Endothelial cell of umbilical vein (primary cell): ENCODE measurements at regions not wholly inside any gene's neighbourhood (a gene's known extent, or its start where the extent isn't known, plus 50 kb on each side); places are given as distances from the start of the nearest gene placed in this dataset.

Source experiments
- EZH2 ChIP-seq: IDR thresholded peaks from 2 replicates; pipeline ENCODE4 v1.6.1; 2012; ENCODE audit warnings: borderline replicate concordance, low read depth, mild to moderate bottlenecking, moderate library complexity, low read length, inconsistent platforms; ENCODE audit not compliant: severe bottlenecking
- FOS ChIP-seq: IDR thresholded peaks from 2 replicates; pipeline ENCODE4 v1.6.1; 2011; ENCODE audit warnings: mild to moderate bottlenecking, low read length, moderate library complexity, borderline replicate concordance; ENCODE audit not compliant: insufficient read depth
- GATA2 ChIP-seq: IDR thresholded peaks from 2 replicates; pipeline ENCODE4 v1.7.0; 2011; ENCODE audit warnings: low read depth, mild to moderate bottlenecking, moderate library complexity, mixed read lengths, low read length; ENCODE audit not compliant: insufficient read length, insufficient read depth
- JUN ChIP-seq: IDR thresholded peaks from 2 replicates; pipeline ENCODE4 v1.6.1; 2011; ENCODE audit warnings: borderline replicate concordance, low read depth; ENCODE audit not compliant: insufficient read length, insufficient read depth
- MYC ChIP-seq: IDR thresholded peaks from one replicate; pipeline ENCODE4 v1.6.1; 2011; ENCODE audit warnings: mild to moderate bottlenecking, low read depth, low read length
- POLR2A ChIP-seq: IDR thresholded peaks from 2 replicates; pipeline ENCODE4 v1.6.1; 2012; ENCODE audit warnings: low read depth, mild to moderate bottlenecking, control low read depth, low read length
- POLR2AphosphoS5 ChIP-seq: IDR thresholded peaks from 2 replicates; pipeline ENCODE4 v1.6.1; 2012; ENCODE audit warnings: low read depth, mild to moderate bottlenecking, control low read depth, low read length, moderate library complexity; ENCODE audit not compliant: insufficient read depth
- TF ChIP-seq, protein P1 (sequence below), 2 donors: IDR thresholded peaks; 1 replicate in 1 of 2; 2 replicates in 1 of 2; pipeline ENCODE4 v1.5.1; 2011; ENCODE audit warnings: low read length in 2 of 2, mild to moderate bottlenecking in 2 of 2, moderate library complexity in 2 of 2, control low read depth in 1 of 2, inconsistent platforms in 1 of 2, low read depth in 1 of 2; ENCODE audit not compliant: insufficient read depth in 1 of 2; ENCODE audit errors: extremely low read depth in 1 of 2
- TF ChIP-seq, protein P2 (sequence below): IDR thresholded peaks from 2 replicates; pipeline ENCODE4 v1.6.1; 2011; ENCODE audit not compliant: insufficient read depth, insufficient read length

DNA sequence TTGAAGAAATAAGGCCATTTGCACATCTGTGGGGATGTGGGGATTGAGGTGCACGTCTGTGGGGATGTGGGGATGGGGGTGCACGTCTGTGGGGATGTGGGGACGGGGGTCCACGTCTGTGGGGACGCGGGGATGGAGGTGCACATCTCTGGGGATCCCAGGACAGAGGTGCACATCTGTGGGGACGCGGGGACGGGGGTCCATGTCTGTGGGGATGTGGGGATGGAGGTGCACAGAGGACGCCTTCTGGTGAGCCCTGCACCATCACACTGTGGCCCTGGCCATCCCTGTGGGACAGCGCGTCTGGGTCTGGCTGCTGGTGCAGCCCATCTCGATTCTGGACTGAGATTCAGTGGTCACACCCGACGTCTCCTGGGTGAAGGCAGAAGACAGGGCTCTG is 161.4 kb downstream of the LAT start:
- TF ChIP-seq FOS (no peak), POLR2AphosphoS5 (no peak), MYC (no peak), POLR2A (no peak), EZH2 (no peak), GATA2 (no peak), JUN (no peak)
- TF ChIP-seq, protein P1, sequence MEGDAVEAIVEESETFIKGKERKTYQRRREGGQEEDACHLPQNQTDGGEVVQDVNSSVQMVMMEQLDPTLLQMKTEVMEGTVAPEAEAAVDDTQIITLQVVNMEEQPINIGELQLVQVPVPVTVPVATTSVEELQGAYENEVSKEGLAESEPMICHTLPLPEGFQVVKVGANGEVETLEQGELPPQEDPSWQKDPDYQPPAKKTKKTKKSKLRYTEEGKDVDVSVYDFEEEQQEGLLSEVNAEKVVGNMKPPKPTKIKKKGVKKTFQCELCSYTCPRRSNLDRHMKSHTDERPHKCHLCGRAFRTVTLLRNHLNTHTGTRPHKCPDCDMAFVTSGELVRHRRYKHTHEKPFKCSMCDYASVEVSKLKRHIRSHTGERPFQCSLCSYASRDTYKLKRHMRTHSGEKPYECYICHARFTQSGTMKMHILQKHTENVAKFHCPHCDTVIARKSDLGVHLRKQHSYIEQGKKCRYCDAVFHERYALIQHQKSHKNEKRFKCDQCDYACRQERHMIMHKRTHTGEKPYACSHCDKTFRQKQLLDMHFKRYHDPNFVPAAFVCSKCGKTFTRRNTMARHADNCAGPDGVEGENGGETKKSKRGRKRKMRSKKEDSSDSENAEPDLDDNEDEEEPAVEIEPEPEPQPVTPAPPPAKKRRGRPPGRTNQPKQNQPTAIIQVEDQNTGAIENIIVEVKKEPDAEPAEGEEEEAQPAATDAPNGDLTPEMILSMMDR (IDR thresholded peaks at IDR 0.05; ENCODE audit: extremely low read depth in 1 of 2, insufficient read depth in 1 of 2, low read depth in 1 of 2, low read length in 2 of 2) = no peak
- TF ChIP-seq, protein P2, sequence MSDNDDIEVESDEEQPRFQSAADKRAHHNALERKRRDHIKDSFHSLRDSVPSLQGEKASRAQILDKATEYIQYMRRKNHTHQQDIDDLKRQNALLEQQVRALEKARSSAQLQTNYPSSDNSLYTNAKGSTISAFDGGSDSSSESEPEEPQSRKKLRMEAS = no peak
